GM12874 (cell line): ENCODE measurements at regions not wholly inside any gene's neighbourhood (a gene's known extent, or its start where the extent isn't known, plus 50 kb on each side); places are given as distances from the start of the nearest gene placed in this dataset.

Source experiments
- TF ChIP-seq, protein P1 (sequence below): IDR thresholded peaks from 2 replicates; pipeline ENCODE4 v1.5.1; 2011; ENCODE audit warnings: low read depth, mild to moderate bottlenecking, control low read depth, low read length, moderate library complexity; ENCODE audit not compliant: insufficient read depth

DNA sequence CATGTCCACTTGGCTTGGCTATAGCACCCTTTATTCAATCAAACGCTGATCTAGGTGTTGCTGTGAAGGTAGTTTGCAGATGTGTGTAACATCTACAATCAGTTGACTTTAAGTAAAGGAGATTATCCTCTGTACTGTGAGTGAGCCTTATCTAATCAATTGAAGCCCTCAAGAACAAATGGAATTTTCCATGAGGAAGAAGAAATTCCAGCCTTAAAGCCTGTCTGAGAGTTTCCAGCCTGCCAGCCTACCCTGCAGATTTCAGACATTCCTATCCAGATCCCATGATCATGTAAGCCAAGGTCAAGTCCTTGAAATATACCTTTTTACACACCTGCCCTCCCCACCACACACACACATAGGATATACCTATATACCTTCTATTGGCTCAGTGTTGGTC is 696.7 kb downstream of the MRPL39 start:
- TF ChIP-seq, protein P1, sequence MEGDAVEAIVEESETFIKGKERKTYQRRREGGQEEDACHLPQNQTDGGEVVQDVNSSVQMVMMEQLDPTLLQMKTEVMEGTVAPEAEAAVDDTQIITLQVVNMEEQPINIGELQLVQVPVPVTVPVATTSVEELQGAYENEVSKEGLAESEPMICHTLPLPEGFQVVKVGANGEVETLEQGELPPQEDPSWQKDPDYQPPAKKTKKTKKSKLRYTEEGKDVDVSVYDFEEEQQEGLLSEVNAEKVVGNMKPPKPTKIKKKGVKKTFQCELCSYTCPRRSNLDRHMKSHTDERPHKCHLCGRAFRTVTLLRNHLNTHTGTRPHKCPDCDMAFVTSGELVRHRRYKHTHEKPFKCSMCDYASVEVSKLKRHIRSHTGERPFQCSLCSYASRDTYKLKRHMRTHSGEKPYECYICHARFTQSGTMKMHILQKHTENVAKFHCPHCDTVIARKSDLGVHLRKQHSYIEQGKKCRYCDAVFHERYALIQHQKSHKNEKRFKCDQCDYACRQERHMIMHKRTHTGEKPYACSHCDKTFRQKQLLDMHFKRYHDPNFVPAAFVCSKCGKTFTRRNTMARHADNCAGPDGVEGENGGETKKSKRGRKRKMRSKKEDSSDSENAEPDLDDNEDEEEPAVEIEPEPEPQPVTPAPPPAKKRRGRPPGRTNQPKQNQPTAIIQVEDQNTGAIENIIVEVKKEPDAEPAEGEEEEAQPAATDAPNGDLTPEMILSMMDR: no peak

DNA sequence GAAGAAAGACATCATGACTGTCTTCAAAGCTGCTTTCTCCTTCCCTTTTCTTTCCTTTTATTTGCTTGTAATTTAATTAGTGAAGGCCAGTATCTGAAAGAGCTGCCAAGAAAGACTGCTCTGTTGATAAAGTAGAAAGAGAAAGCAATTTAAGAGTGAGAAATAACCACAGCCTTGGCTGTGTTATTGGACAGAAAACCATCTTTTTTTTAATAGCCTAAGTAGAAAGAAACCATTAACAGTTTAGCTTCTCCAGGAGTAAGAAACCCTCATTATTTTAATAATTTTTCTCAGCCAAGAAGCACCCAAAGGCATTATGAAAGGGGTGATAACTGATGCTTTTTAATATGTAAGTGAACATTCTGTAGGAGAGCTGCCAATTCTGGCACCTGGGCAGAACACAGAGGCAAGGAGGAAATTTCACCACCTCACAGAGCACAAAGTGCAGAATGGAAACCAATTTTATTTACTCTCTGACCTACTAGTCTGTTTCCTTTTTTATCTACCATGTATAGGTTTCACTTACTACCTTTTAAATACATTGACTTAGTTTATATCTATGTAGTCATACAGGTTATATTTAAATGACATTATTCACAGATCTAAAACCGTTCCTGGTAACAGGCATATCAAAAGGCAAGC is 703.2 kb downstream of the MRPL39 start:
- TF ChIP-seq, protein P1: no peak

DNA sequence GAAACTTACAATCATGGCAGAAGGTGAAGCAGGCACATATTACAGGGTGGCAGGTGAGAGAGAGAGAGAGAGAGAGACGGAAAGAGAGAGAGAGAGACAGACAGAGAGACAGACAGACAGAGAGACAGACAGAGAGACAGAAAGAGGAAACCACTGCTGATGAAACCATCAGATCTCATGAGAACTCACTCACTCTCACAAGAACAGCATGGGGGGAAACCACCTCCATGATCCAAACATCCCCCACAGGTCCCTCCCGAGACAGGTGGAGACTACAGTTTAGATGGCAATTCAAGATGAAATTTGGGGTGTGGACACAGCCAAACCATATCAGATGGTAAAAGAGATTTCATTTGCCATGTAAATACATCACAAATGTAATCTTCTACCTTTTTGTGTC is 708.1 kb downstream of the MRPL39 start:
- TF ChIP-seq, protein P1: no peak

DNA sequence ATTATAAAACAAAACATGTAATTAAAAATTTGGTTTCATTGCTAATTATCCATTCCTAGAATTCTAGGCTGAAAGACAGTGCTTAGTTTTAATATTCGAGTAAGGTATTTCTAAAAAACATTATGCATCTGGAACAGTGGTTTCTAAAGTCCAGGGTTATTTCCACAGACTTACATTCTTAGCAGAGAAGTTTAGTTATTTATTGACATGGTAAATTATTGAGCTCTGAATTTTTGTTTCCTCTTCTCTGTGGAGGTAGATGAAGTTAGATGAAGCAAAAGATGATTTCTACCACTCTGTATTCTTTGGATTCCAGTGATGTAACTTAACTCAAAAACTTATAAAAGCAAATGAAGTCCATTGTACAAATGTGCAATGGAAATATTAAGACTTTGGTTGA is 709.4 kb downstream of the MRPL39 start:
- TF ChIP-seq, protein P1: no peak

DNA sequence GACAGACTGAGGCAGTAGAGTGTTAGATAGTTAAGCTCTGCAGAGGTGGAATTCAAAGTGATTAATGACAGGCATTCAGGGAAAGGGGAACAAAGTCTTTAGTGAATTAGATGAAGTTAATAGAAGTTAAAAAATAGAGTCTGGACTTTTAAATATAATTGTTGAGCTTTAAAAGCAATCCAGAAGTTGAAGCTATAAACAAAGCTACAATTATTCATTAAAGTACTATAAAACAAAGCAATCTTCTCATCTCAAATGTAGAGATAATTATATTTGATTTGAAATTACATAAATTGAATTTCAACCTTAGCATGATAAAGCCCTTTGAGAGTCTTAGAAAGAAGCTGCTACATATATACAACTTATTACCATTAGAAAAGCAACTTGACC is 710.6 kb downstream of the MRPL39 start:
- TF ChIP-seq, protein P1: no peak

DNA sequence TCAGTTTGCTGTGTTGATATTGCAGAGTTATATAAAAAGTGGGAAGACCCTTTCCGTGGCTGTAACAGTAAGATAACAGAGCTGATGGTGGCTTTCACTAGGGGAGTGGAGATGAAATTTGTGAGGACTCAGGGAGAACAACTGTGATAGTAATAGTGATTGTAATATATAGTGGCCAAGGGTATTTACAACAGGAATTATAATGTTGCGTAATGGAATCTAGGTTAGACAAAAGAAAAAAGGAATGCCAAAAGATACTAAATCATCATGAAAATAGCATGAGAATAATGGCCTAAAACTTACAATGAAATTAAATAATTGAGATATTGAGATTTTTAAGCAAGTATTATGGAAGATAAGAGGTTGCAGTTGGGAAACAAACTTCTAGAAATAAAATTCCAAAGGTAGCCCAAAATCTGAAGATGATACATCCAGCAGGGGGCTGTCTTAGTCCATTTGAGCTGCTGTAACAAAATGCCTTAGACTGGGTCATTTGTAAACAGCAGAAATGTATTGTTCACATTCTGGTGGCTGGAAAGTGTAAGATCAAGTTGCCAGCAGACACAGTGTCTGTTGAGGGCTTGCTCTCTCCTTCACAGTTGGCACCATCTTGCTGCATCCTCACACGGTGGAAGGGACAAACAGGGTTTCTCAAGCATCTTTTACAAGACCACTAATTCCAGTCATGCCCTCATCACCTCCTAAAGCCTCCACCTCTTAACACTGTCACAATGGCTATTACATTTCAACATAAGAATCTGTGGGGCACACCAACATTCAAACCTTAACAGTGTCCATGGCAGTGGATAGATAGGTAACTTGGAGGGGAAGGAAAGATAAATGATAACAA is 711.2 kb downstream of the MRPL39 start:
- TF ChIP-seq, protein P1: peak; percentile 49; the same call in 1 of the 2 replicates

DNA sequence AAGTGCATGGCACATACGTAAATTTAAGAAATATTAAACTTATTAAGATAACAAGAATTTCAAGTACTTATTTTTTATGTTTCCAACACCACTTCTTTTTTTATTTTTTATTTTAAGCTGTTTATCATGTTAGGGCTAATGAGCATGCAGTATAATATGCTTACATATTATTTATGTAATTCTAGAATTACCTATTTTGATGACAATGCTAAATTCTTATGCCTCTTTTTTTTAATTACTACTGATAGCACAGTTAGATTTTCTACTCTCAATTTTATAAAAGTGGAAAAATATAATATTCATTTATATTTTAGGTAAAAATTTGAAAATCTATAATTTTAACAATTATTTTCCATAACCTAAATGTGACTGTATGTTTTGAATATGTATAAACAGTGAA is 713.0 kb downstream of the MRPL39 start:
- TF ChIP-seq, protein P1: no peak
